ENCODE measurements at regions not wholly inside any gene's neighbourhood (a gene's known extent, or its start where the extent isn't known, plus 50 kb on each side); places are given as distances from the start of the nearest gene placed in this dataset.

DNA sequence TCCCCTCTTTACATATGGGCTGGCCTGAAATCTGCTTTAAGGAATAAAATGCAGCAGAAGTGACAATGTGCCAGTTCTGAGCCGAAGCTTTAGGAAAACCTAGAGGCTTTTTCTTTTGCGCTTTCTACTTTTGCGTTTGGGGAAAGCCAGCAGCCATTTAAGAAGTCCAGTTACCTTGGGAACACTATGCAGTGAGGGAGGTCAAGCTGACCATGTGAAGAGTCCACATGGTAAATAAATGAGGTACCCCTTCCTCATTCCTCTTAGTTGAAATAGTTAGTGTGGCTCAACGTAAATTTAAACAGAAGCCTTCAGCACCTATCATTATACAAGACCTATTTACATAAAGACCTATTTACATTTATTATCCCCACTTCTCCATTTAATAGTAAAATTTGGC lies 78.5 kb downstream of the TFPI2 start:
- Mint-ChIP-seq H3K9me3 (ENCODE audit: unreplicated experiment) (no peaks in the 10 kb centered on the region), H3K4me3 (ENCODE audit: unreplicated experiment) (no peak overlapping the region), H3K27me3 (ENCODE audit: insufficient read depth, unreplicated experiment) (no peaks in the 10 kb centered on the region), H3K36me3 (ENCODE audit: insufficient read depth, unreplicated experiment) (no peaks in the 10 kb centered on the region), H3K27ac (ENCODE audit: low read depth, unreplicated experiment) (no peak overlapping the region), H3K4me1 (ENCODE audit: insufficient read depth, unreplicated experiment) (peaks cover under 1% of the 10 kb centered on the region)
- TF ChIP-seq CTCF (IDR thresholded peaks at IDR 0.05; ENCODE audit: unreplicated experiment), result no peak
- no TSS peak for BruUV-seq (replicated peaks)
- intact Hi-C loops (cut with micrococcal nuclease), result no loop called here
- DNase-seq (ENCODE audit: unreplicated experiment), result no peak
- CTCF ChIA-PET, result interaction anchor here (0.7 to 1.4 kb wide), 2 partner anchors 9 to 90 kb away, joined by 3 read pairs; no protein-coding TSS in a partner anchor
- POLR2A ChIA-PET, result no interaction called here

DNA sequence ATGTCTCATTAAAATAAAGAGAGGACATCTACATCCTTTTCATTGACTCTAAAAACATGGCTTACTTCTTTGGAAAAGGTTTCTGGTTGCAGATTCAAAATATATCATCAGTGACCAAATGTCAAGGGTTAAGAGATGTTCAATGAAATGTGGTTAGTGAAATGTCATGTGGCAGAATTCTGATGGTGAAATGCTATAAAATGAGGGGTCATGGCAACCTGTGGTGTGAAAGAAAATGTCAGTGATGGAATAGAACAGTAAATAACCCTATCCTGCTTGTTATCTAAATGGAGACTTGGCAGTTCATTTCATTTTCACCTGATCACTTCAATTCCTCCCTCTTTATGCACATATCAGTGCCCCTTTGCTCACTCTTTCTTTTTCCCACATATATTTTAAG lies 79.4 kb downstream of the TFPI2 start:
- H3K4me1 Mint-ChIP-seq (ENCODE audit: insufficient read depth, unreplicated experiment), result no peaks in the 10 kb centered on the region
- H3K9me3 Mint-ChIP-seq (ENCODE audit: unreplicated experiment), result no peaks in the 10 kb centered on the region
- POLR2A ChIA-PET, result interaction anchor here (0.6 kb wide), 1 partner anchor 23 kb away, joined by 4 read pairs; no protein-coding TSS in a partner anchor
- no peak for DNase-seq (ENCODE audit: unreplicated experiment)
- no peak overlapping the region for H3K4me3 Mint-ChIP-seq (ENCODE audit: unreplicated experiment)
- H3K27me3 Mint-ChIP-seq (ENCODE audit: insufficient read depth, unreplicated experiment), result no peaks in the 10 kb centered on the region
- TF ChIP-seq CTCF (IDR thresholded peaks at IDR 0.05; ENCODE audit: unreplicated experiment), result no peak
- no peak overlapping the region for H3K27ac Mint-ChIP-seq (ENCODE audit: low read depth, unreplicated experiment)
- BruUV-seq (replicated peaks), result no TSS peak
- no peaks in the 10 kb centered on the region for H3K36me3 Mint-ChIP-seq (ENCODE audit: insufficient read depth, unreplicated experiment)
- CTCF ChIA-PET, result interaction anchor here (0.9 to 1.3 kb wide), 2 partner anchors 12 to 584 kb away, joined by 4 read pairs; no protein-coding TSS in a partner anchor
- intact Hi-C loops (cut with micrococcal nuclease), result no loop called here

- Mint-ChIP-seq H3K27me3 (ENCODE audit: insufficient read depth, unreplicated experiment) (no peaks in the 10 kb centered on the region), H3K36me3 (ENCODE audit: insufficient read depth, unreplicated experiment) (no peaks in the 10 kb centered on the region), H3K9me3 (ENCODE audit: unreplicated experiment) (no peaks in the 10 kb centered on the region), H3K4me3 (ENCODE audit: unreplicated experiment) (no peak overlapping the region), H3K27ac (ENCODE audit: low read depth, unreplicated experiment) (no peak overlapping the region), H3K4me1 (ENCODE audit: insufficient read depth, unreplicated experiment) (no peaks in the 10 kb centered on the region)
- intact Hi-C loops (cut with micrococcal nuclease), result no loop called here
- BruUV-seq (replicated peaks), result no TSS peak
- DNase-seq (ENCODE audit: unreplicated experiment), result no peak
- POLR2A ChIA-PET, result interaction anchor here (0.6 kb wide), 1 partner anchor 24 kb away, joined by 4 read pairs; no protein-coding TSS in a partner anchor
- CTCF ChIA-PET, result interaction anchor here (0.9 to 1.3 kb wide), 2 partner anchors 11 to 585 kb away, joined by 4 read pairs; no protein-coding TSS in a partner anchor
- TF ChIP-seq CTCF (IDR thresholded peaks at IDR 0.05; ENCODE audit: unreplicated experiment), result no peak
Observed at GRCh38 chr7:93810561-93810960, 80.0 kb downstream of the TFPI2 start.

- TF ChIP-seq CTCF (IDR thresholded peaks at IDR 0.05; ENCODE audit: unreplicated experiment), result no peak
- H3K4me3 Mint-ChIP-seq (ENCODE audit: unreplicated experiment), result no peak overlapping the region
- H3K27ac Mint-ChIP-seq (ENCODE audit: low read depth, unreplicated experiment), result no peak overlapping the region
- POLR2A ChIA-PET, result interaction anchor here (0.7 kb wide), 1 partner anchor 475 kb away, joined by 3 read pairs; no protein-coding TSS in a partner anchor
- H3K4me1 Mint-ChIP-seq (ENCODE audit: insufficient read depth, unreplicated experiment), result peaks cover 1% of the 10 kb centered on the region
- H3K9me3 Mint-ChIP-seq (ENCODE audit: unreplicated experiment), result no peaks in the 10 kb centered on the region
- DNase-seq (ENCODE audit: unreplicated experiment), result no peak
- intact Hi-C loops (cut with micrococcal nuclease), result loop anchor here (5.0 to 10.0 kb wide), 2 partner anchors 90 to 633 kb away; partner anchors contain the start of gene TFPI2
- CTCF ChIA-PET, result interaction anchor here (1.5 kb wide), 1 partner anchor 283 kb away, joined by 6 read pairs; no protein-coding TSS in a partner anchor
- H3K27me3 Mint-ChIP-seq (ENCODE audit: insufficient read depth, unreplicated experiment), result no peaks in the 10 kb centered on the region
- no TSS peak for BruUV-seq (replicated peaks)
- H3K36me3 Mint-ChIP-seq (ENCODE audit: insufficient read depth, unreplicated experiment), result no peaks in the 10 kb centered on the region
Observed at GRCh38 chr7:93804726-93805125, 85.8 kb downstream of the TFPI2 start.
